Left ventricle myocardium inferior (tissue), 1 donor: ENCODE measurements at regions not wholly inside any gene's neighbourhood (a gene's known extent, or its start where the extent isn't known, plus 50 kb on each side); places are given as distances from the start of the nearest gene placed in this dataset.

ENCODE experiments used
- DNase-seq: peaks from one replicate; pipeline ENCODE4 v3.0.0-alpha.2; 2020
- H3K27ac ChIP-seq: fragments of 200-600 bp; replicated peaks from 2 replicates; pipeline ENCODE4 v1.8.0; 2021
- H3K27me3 ChIP-seq: fragments of 200-600 bp; 2 replicates; pipeline ENCODE4 v1.8.0; 2021; ENCODE audit warnings: low read depth
- H3K36me3 ChIP-seq: fragments of 200-600 bp; 2 replicates; pipeline ENCODE4 v1.8.0; 2021
- H3K4me1 ChIP-seq: fragments of 200-600 bp; 2 replicates; pipeline ENCODE4 v1.8.0; 2021
- H3K4me3 ChIP-seq: fragments of 200-600 bp; 2 replicates; pipeline ENCODE4 v1.8.0; 2021; ENCODE audit warnings: mild to moderate bottlenecking, moderate library complexity
- H3K9me3 ChIP-seq: fragments of 200-600 bp; replicated peaks from 2 replicates; pipeline ENCODE4 v1.8.0; 2021
- intact Hi-C: fragments of 100-400 bp; cut with micrococcal nuclease; formaldehyde crosslinking; loops from one replicate; pipeline ENCODE4 v1.11.0; 2022
- TF ChIP-seq, protein P1 (sequence below): fragments of 200-600 bp; IDR thresholded peaks from 2 replicates; pipeline ENCODE4 v1.8.0; 2021; ENCODE audit warnings: antibody characterized with exemption, mild to moderate bottlenecking, borderline replicate concordance
- donor health status: DM: no; HTN: yes; CAD: no; lungs with severe emphysema.

DNA sequence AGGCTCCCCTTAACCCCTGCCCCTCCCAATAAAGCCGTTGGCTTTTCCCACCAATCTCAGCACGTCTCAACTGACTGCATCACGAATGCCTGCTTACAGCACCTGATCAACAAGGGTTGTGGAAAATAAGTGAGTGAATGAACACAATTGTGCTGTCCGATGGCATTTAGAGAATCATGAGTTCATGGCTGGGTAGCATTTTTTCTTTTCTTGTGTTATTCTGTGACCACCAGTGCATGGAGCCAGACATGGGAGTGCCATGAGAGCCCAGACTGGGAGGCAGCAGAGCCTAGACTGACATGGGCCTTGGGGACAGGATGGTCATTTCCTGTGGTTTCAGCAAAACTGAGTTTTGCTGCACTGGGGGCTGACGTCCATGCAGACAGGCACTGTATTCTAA lies 254.1 kb upstream of the IGFBP3 start:
- Histone ChIP-seq H3K36me3 (no peaks in the 10 kb centered on the region), H3K4me3 (no peak overlapping the region), H3K27ac (no peak overlapping the region), H3K9me3 (no peaks in the 10 kb centered on the region), H3K27me3 (no peaks in the 10 kb centered on the region), H3K4me1 (peaks cover 14% of the 10 kb centered on the region)
- TF ChIP-seq, protein P1, sequence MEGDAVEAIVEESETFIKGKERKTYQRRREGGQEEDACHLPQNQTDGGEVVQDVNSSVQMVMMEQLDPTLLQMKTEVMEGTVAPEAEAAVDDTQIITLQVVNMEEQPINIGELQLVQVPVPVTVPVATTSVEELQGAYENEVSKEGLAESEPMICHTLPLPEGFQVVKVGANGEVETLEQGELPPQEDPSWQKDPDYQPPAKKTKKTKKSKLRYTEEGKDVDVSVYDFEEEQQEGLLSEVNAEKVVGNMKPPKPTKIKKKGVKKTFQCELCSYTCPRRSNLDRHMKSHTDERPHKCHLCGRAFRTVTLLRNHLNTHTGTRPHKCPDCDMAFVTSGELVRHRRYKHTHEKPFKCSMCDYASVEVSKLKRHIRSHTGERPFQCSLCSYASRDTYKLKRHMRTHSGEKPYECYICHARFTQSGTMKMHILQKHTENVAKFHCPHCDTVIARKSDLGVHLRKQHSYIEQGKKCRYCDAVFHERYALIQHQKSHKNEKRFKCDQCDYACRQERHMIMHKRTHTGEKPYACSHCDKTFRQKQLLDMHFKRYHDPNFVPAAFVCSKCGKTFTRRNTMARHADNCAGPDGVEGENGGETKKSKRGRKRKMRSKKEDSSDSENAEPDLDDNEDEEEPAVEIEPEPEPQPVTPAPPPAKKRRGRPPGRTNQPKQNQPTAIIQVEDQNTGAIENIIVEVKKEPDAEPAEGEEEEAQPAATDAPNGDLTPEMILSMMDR: no peak
- intact Hi-C loops: no loop called here
- DNase-seq: no peak

GRCh38 chr7:46174196-46174580 lies 253.1 kb upstream of the IGFBP3 start:
- peaks cover 14% of the 10 kb centered on the region for H3K4me1 ChIP-seq
- DNase-seq: no peak
- no peaks in the 10 kb centered on the region for H3K27me3 ChIP-seq
- no peaks in the 10 kb centered on the region for H3K9me3 ChIP-seq
- intact Hi-C loops: no loop called here
- TF ChIP-seq, protein P1: no peak
- H3K4me3 ChIP-seq: no peak overlapping the region
- peak overlapping the region; percentile 64 for H3K27ac ChIP-seq
- H3K36me3 ChIP-seq: no peaks in the 10 kb centered on the region

GRCh38 chr7:46173476-46174195 lies 252.6 kb upstream of the IGFBP3 start:
- Histone ChIP-seq H3K4me1 (peaks cover 14% of the 10 kb centered on the region), H3K27ac (peak overlapping the region; percentile 64), H3K36me3 (no peaks in the 10 kb centered on the region), H3K4me3 (peak overlapping the region; percentile 6), H3K27me3 (no peaks in the 10 kb centered on the region), H3K9me3 (no peaks in the 10 kb centered on the region)
- TF ChIP-seq, protein P1: no peak
- DNase-seq: peak; percentile 58
- intact Hi-C loops: no loop called here

DNA sequence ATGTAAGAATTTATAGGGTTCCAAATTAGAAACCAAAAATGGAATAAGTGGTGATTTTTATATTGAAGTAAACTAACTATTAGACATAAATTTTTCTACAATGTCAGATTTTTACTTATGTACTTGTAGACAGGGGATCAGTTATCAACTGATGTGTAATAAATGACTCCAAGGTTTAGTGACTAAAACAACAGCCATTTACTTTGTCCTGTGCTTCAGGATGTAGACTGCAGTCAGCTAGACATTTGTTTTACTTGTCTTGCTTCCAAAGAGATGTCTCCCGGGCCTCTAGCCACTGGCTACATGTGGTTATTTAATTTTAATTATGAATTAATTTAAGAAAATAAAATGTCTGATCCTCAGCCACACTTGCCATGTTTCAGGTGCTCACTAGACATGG lies 249.7 kb upstream of the IGFBP3 start:
- no peak for DNase-seq
- intact Hi-C loops: no loop called here
- Histone ChIP-seq H3K36me3 (no peaks in the 10 kb centered on the region), H3K9me3 (no peaks in the 10 kb centered on the region), H3K4me1 (peaks cover 14% of the 10 kb centered on the region), H3K27ac (no peak overlapping the region), H3K4me3 (no peak overlapping the region), H3K27me3 (no peaks in the 10 kb centered on the region)
- TF ChIP-seq, protein P1: no peak

GRCh38 chr7:46170021-46170420 lies 248.9 kb upstream of the IGFBP3 start:
- no peaks in the 10 kb centered on the region for H3K27me3 ChIP-seq
- TF ChIP-seq, protein P1: no peak

More at GRCh38 chr7:46170021-46170420, 248.9 kb upstream of the IGFBP3 start:
- intact Hi-C loops: no loop called here
- no peak overlapping the region for H3K27ac ChIP-seq
- H3K4me1 ChIP-seq: peaks cover 14% of the 10 kb centered on the region
- no peaks in the 10 kb centered on the region for H3K9me3 ChIP-seq
- H3K36me3 ChIP-seq: no peaks in the 10 kb centered on the region
- DNase-seq: no peak
- no peak overlapping the region for H3K4me3 ChIP-seq
